ENCODE measurements at regions not wholly inside any gene's neighbourhood (a gene's known extent, or its start where the extent isn't known, plus 50 kb on each side); places are given as distances from the start of the nearest gene placed in this dataset.

- TF ChIP-seq CTCF (IDR thresholded peaks at IDR 0.05; ENCODE audit: insufficient read depth, low read depth, low read length, missing control alignments): no peak
- H3K4me3 ChIP-seq (ENCODE audit: low read depth, low read length): no peak overlapping the region
- DNase-seq (ENCODE audit: low read depth): no peak
Observed at GRCh38 chr1:73953586-73953985, 244.4 kb downstream of the LRRIQ3 start.

- TF ChIP-seq CTCF (IDR thresholded peaks at IDR 0.05; ENCODE audit: insufficient read depth, low read depth, low read length, missing control alignments): no peak
Observed at GRCh38 chr1:73953186-73953585, 244.8 kb downstream of the LRRIQ3 start.

DNA sequence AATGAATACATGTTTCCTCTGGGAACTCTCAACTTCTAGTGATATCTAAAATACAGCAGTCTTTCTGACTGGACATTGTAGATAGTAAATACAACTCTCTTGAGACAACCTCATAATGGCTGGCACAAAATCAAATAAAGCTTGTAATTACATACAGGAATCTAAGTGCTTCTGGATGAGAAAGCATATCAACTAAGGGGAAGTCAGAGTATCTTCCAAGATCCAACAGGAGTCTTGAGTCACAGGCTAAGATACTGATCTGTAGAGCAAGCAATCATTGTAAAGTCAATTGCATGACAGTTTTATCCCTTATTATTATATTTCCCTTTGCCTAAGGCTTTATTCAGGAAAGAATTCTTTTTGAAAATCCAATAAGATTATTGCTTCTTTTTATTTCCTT lies 249.9 kb downstream of the LRRIQ3 start:
- TF ChIP-seq CTCF (IDR thresholded peaks at IDR 0.05; ENCODE audit: insufficient read depth, low read depth, low read length, missing control alignments): no peak
- no peak for DNase-seq (ENCODE audit: low read depth)
- no peak overlapping the region for H3K4me3 ChIP-seq (ENCODE audit: low read depth, low read length)

More at GRCh38 chr1:73953186-73953585, 244.8 kb downstream of the LRRIQ3 start:
- DNase-seq (ENCODE audit: low read depth): no peak
- H3K4me3 ChIP-seq (ENCODE audit: low read depth, low read length): no peak overlapping the region

- no peak for DNase-seq (ENCODE audit: low read depth)
- H3K4me3 ChIP-seq (ENCODE audit: low read depth, low read length): no peak overlapping the region
- no peak for TF ChIP-seq CTCF (IDR thresholded peaks at IDR 0.05; ENCODE audit: insufficient read depth, low read depth, low read length, missing control alignments)
Observed at GRCh38 chr1:73947009-73947408, 251.0 kb downstream of the LRRIQ3 start.

- H3K4me3 ChIP-seq (ENCODE audit: low read depth, low read length): no peak overlapping the region
- no peak for DNase-seq (ENCODE audit: low read depth)
- TF ChIP-seq CTCF (IDR thresholded peaks at IDR 0.05; ENCODE audit: insufficient read depth, low read depth, low read length, missing control alignments): no peak
Observed at GRCh38 chr1:73943270-73943669, 254.7 kb downstream of the LRRIQ3 start.

DNA sequence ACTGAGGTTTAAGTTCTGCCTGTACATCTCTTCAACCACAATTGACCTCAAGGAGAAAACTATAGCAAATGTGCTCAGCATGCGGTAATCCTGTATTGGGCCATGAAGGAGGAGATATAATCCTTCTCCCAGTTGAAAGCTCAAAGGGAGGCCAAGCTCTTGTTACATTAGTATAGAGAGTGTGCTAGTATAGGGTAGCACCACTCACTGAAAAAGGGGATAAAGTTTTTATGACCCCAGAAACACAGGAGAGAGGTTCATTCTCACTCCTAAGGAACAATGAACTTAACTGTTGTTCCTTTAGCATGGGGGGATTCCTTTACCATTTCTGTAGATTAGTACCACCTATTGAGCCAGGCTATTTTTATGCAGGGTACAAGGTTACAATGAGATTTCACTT lies 267.7 kb downstream of the LRRIQ3 start:
- no peak for DNase-seq (ENCODE audit: low read depth)
- H3K4me3 ChIP-seq (ENCODE audit: low read depth, low read length): no peak overlapping the region
- TF ChIP-seq CTCF (IDR thresholded peaks at IDR 0.05; ENCODE audit: insufficient read depth, low read depth, low read length, missing control alignments): no peak

GRCh38 chr1:73914951-73915350 lies 283.0 kb downstream of the LRRIQ3 start:
- no peak overlapping the region for H3K4me3 ChIP-seq (ENCODE audit: low read depth, low read length)
- no peak for TF ChIP-seq CTCF (IDR thresholded peaks at IDR 0.05; ENCODE audit: insufficient read depth, low read depth, low read length, missing control alignments)
- no peak for DNase-seq (ENCODE audit: low read depth)
